ENCODE measurements at regions not wholly inside any gene's neighbourhood (a gene's known extent, or its start where the extent isn't known, plus 50 kb on each side); places are given as distances from the start of the nearest gene placed in this dataset.

GRCh38 chr1:195804547-195804946, 803.7 kb downstream of the KCNT2 start:
- no peak overlapping the region for H3K27ac ChIP-seq (ENCODE audit: low read depth, low read length)
- no peak for ATAC-seq
- H3K4me3 ChIP-seq (replicated peaks in 1 of 2; ENCODE audit: low read depth in 1 of 2, low read length in 2 of 2) = no peak overlapping the region
- CTCF ChIA-PET = no interaction called here
- POLR2A ChIA-PET = no interaction called here
- no TSS peak for BruUV-seq (replicated peaks)
- no peaks in the 10 kb centered on the region for H4K20me1 ChIP-seq (ENCODE audit: insufficient read depth)
- H2AFZ ChIP-seq (ENCODE audit: low read depth, low read length, poor library complexity, severe bottlenecking) = no peak overlapping the region
- no peaks in the 10 kb centered on the region for H3K27me3 ChIP-seq (ENCODE audit: insufficient read depth, low read length)
- H3K79me2 ChIP-seq (ENCODE audit: insufficient read depth, low read length) = no peaks in the 10 kb centered on the region
- H3K9ac ChIP-seq (ENCODE audit: low read length) = no peak overlapping the region
- RAD21 ChIA-PET (ENCODE audit: low non-redundant PET in 1 of 2, low total read pairs in 2 of 2, uncharacterized antibody in 2 of 2, unreplicated experiment in 2 of 2) = no interaction called here
- H3K4me1 ChIP-seq (ENCODE audit: control insufficient read depth in 1 of 2, insufficient read depth in 2 of 2, low read length in 2 of 2) = no peaks in the 10 kb centered on the region
- no peaks in the 10 kb centered on the region for H3K9me2 ChIP-seq (ENCODE audit: insufficient read depth)
- intact Hi-C loops (cut with micrococcal nuclease) = no loop called here
- TF ChIP-seq RAD21 (IDR thresholded peaks at IDR 0.05; ENCODE audit: low read depth) = peak; percentile 46
- no peak for TF ChIP-seq CBX3 (IDR thresholded peaks at IDR 0.05; ENCODE audit: low read depth)
- TF ChIP-seq CTCF (IDR thresholded peaks at IDR 0.05 in 2 of 3, conservative IDR thresholded peaks at IDR 0.05 in 1 of 3; ENCODE audit: borderline replicate concordance in 1 of 3, insufficient read depth in 1 of 3, low read depth in 2 of 3, low read length in 2 of 3) = peak in 2 of 3 experiments; percentile 30 to 37; a peak in 3 of 6 replicates
- H3K9me3 ChIP-seq (ENCODE audit: control insufficient read depth in 1 of 2, insufficient read depth in 1 of 2, low read depth in 1 of 2, low read length in 2 of 2) = no peaks in the 10 kb centered on the region
- H3K4me2 ChIP-seq (ENCODE audit: low read length) = no peak overlapping the region
- DNase-seq (ENCODE audit: low read depth, low spot score) = no peak
- H3K36me3 ChIP-seq (ENCODE audit: control insufficient read depth in 1 of 2, insufficient read depth in 2 of 2, low read length in 2 of 2) = no peaks in the 10 kb centered on the region

- intact Hi-C loops (cut with micrococcal nuclease) = no loop called here
- no peaks in the 10 kb centered on the region for H4K20me1 ChIP-seq (ENCODE audit: insufficient read depth)
These were observed 809.2 kb downstream of the KCNT2 start for GRCh38 chr1:195799016-195799415.

More at GRCh38 chr1:195799016-195799415, 809.2 kb downstream of the KCNT2 start:
- no TSS peak for BruUV-seq (replicated peaks)
- Histone ChIP-seq H3K27me3 (ENCODE audit: insufficient read depth, low read length) (no peaks in the 10 kb centered on the region), H3K9ac (ENCODE audit: low read length) (no peak overlapping the region), H2AFZ (ENCODE audit: low read depth, low read length, poor library complexity, severe bottlenecking) (no peak overlapping the region), H3K9me3 (ENCODE audit: control insufficient read depth in 1 of 2, insufficient read depth in 1 of 2, low read depth in 1 of 2, low read length in 2 of 2) (no peaks in the 10 kb centered on the region), H3K4me1 (ENCODE audit: control insufficient read depth in 1 of 2, insufficient read depth in 2 of 2, low read length in 2 of 2) (no peaks in the 10 kb centered on the region), H3K4me3 (replicated peaks in 1 of 2; ENCODE audit: low read depth in 1 of 2, low read length in 2 of 2) (no peak overlapping the region), H3K9me2 (ENCODE audit: insufficient read depth) (no peaks in the 10 kb centered on the region), H3K36me3 (ENCODE audit: control insufficient read depth in 1 of 2, insufficient read depth in 2 of 2, low read length in 2 of 2) (no peaks in the 10 kb centered on the region), H3K4me2 (ENCODE audit: low read length) (no peak overlapping the region), H3K27ac (ENCODE audit: low read depth, low read length) (no peak overlapping the region), H3K79me2 (ENCODE audit: insufficient read depth, low read length) (no peaks in the 10 kb centered on the region)
- ChIA-PET RAD21 (ENCODE audit: low non-redundant PET in 1 of 2, low total read pairs in 2 of 2, uncharacterized antibody in 2 of 2, unreplicated experiment in 2 of 2) (no interaction called here), CTCF (no interaction called here), POLR2A (no interaction called here)
- ATAC-seq (no peak), DNase-seq (ENCODE audit: low read depth, low spot score) (no peak)
- no peak for TF ChIP-seq RAD21 (IDR thresholded peaks at IDR 0.05; ENCODE audit: low read depth)
- no peak for TF ChIP-seq EZH2 (IDR thresholded peaks at IDR 0.05)
- TF ChIP-seq CEBPB (IDR thresholded peaks at IDR 0.05; ENCODE audit: low read depth) = no peak
- no peak for TF ChIP-seq CTCF (IDR thresholded peaks at IDR 0.05 in 2 of 3, conservative IDR thresholded peaks at IDR 0.05 in 1 of 3; ENCODE audit: borderline replicate concordance in 1 of 3, insufficient read depth in 1 of 3, low read depth in 2 of 3, low read length in 2 of 3)
- no peak for TF ChIP-seq ATF3 (IDR thresholded peaks at IDR 0.05)
- no peak for TF ChIP-seq EGR1 (IDR thresholded peaks at IDR 0.05; ENCODE audit: low read depth)
- no peak for TF ChIP-seq ZBTB33 (IDR thresholded peaks at IDR 0.05; ENCODE audit: extremely low read depth, insufficient replicate concordance, low read length)
- no peak for TF ChIP-seq POLR2AphosphoS5 (IDR thresholded peaks at IDR 0.05; ENCODE audit: low read depth, low read length)
- no peak for TF ChIP-seq CBX3 (IDR thresholded peaks at IDR 0.05; ENCODE audit: low read depth)
- TF ChIP-seq SIN3A (IDR thresholded peaks at IDR 0.05; ENCODE audit: low read depth) = no peak
- no peak for TF ChIP-seq JUND (IDR thresholded peaks at IDR 0.05)

Measured in HCT116 (cell line).